IMR-90 (cell line): ENCODE measurements at regions not wholly inside any gene's neighbourhood (a gene's known extent, or its start where the extent isn't known, plus 50 kb on each side); places are given as distances from the start of the nearest gene placed in this dataset.
A peak's percentile ranks its signal among the peaks of the same experiment; 100 is the strongest.

Experiments used
- ATAC-seq: fragments of 200-7000 bp; cut with Tn5 transposase; 2 replicates; pipeline ENCODE4 v1.9.1; 2020; ENCODE audit warnings: low read depth, mild to moderate bottlenecking, moderate library complexity
- BruUV-seq: library from RNA; stranded (reverse); fragments of 400-500 nt; replicated peaks from 2 replicates; lab custom pipeline; 2021; lab: Mats Ljungman, UMichigan
- CTCF ChIA-PET: fragments of 300-600 bp; formaldehyde crosslinking; extraction: SDS; loops from one replicate; lab custom pipeline; 2021; ENCODE audit warnings: antibody characterized with exemption; lab: Yijun Ruan, JAX
- POLR2A ChIA-PET: fragments of 300-600 bp; sonication (Branson Sonifier 250); formaldehyde crosslinking; loops from one replicate; lab custom pipeline; 2022; ENCODE audit warnings: antibody characterized with exemption; ENCODE audit not compliant: unreplicated experiment; lab: Charles Lee
- DNase-seq: peaks from one replicate; pipeline ENCODE4 v3.0.0; 2013
- H2AFZ ChIP-seq: replicated peaks from 2 replicates; pipeline ENCODE3; 2013; ENCODE audit warnings: low read length, mild to moderate bottlenecking; ENCODE audit not compliant: poor library complexity
- H2AK5ac ChIP-seq: 2 replicates; pipeline ENCODE4 v1.6.1; 2013; ENCODE audit warnings: low read depth, low read length, inconsistent platforms
- H2AK9ac ChIP-seq: replicated peaks from 2 replicates; pipeline ENCODE3; 2013; ENCODE audit warnings: mild to moderate bottlenecking, low read depth, low read length, moderate library complexity; ENCODE audit not compliant: poor library complexity
- H2BK120ac ChIP-seq: 2 replicates; pipeline ENCODE4 v1.6.1; 2013; ENCODE audit warnings: low read depth, low read length, inconsistent platforms
- H2BK15ac ChIP-seq: 3 replicates; pipeline ENCODE4 v1.6.1; 2013; ENCODE audit warnings: low read depth, low read length, inconsistent platforms
- H2BK20ac ChIP-seq: 2 replicates; pipeline ENCODE4 v1.6.1; 2013; ENCODE audit warnings: low read depth, mild to moderate bottlenecking, inconsistent platforms, low read length, moderate library complexity
- H2BK5ac ChIP-seq: 2 replicates; pipeline ENCODE4 v1.6.1; 2013; ENCODE audit warnings: mild to moderate bottlenecking, low read depth, low read length, inconsistent platforms; ENCODE audit not compliant: poor library complexity, severe bottlenecking
- H3K14ac ChIP-seq: replicated peaks from 2 replicates; pipeline ENCODE4 v1.6.1; 2013; ENCODE audit warnings: low read depth, low read length, inconsistent platforms
- H3K18ac ChIP-seq: 2 replicates; pipeline ENCODE4 v1.6.1; 2013; ENCODE audit warnings: low read depth, low read length, control low read depth
- H3K23ac ChIP-seq: 2 replicates; pipeline ENCODE4 v1.6.1; 2013; ENCODE audit warnings: low read depth, low read length, inconsistent platforms
- H3K27ac ChIP-seq: 2 replicates; pipeline ENCODE4 v1.5.1; 2013; ENCODE audit warnings: mild to moderate bottlenecking, control low read depth, low read length; ENCODE audit not compliant: insufficient read depth
- H3K27me3 ChIP-seq: 2 replicates; pipeline ENCODE4 v1.6.1; 2013; ENCODE audit warnings: low read length; ENCODE audit not compliant: control insufficient read depth, insufficient read depth
- H3K36me3 ChIP-seq: 2 replicates; pipeline ENCODE4 v1.6.1; 2013; ENCODE audit warnings: low read length, mixed read lengths; ENCODE audit not compliant: control insufficient read depth, insufficient read depth
- H3K4ac ChIP-seq: 2 replicates; pipeline ENCODE4 v1.6.1; 2013; ENCODE audit warnings: low read depth, low read length, inconsistent platforms
- H3K4me1 ChIP-seq: 2 replicates; pipeline ENCODE4 v1.6.1; 2013; ENCODE audit warnings: low read length, mixed read lengths; ENCODE audit not compliant: control insufficient read depth, insufficient read depth
- H3K4me2 ChIP-seq: 2 replicates; pipeline ENCODE4 v1.6.1; 2013; ENCODE audit warnings: low read depth, mild to moderate bottlenecking, control low read depth, low read length, moderate library complexity
- H3K4me3 ChIP-seq: 2 replicates; pipeline ENCODE4 v1.5.1; 2013; ENCODE audit warnings: low read depth, mild to moderate bottlenecking, control low read depth, low read length, moderate library complexity; ENCODE audit not compliant: insufficient read depth
- H3K56ac ChIP-seq: 2 replicates; pipeline ENCODE4 v1.6.1; 2013; ENCODE audit warnings: low read length, inconsistent platforms; ENCODE audit not compliant: insufficient read depth; ENCODE audit errors: extremely low read depth
- H3K79me1 ChIP-seq, 2 experiments: 2 replicates each; pipeline ENCODE4 v1.6.1; 2013; ENCODE audit warnings: low read length in 2 of 2, inconsistent platforms in 1 of 2, low read depth in 1 of 2
- H3K9ac ChIP-seq: 2 replicates; pipeline ENCODE4 v1.6.1; 2013; ENCODE audit warnings: low read depth, low read length, control low read depth
- H3K9me1 ChIP-seq: 2 replicates; pipeline ENCODE4 v1.6.1; 2013; ENCODE audit warnings: low read length, inconsistent platforms; ENCODE audit not compliant: insufficient read depth
- H3K9me3 ChIP-seq: 2 replicates; pipeline ENCODE4 v1.6.1; 2013; ENCODE audit warnings: low read length; ENCODE audit not compliant: control insufficient read depth, insufficient read depth
- H4K20me1 ChIP-seq: 2 replicates; pipeline ENCODE4 v1.6.1; 2013; ENCODE audit warnings: low read length, inconsistent platforms; ENCODE audit not compliant: insufficient read depth
- H4K5ac ChIP-seq: 2 replicates; pipeline ENCODE4 v1.6.1; 2013; ENCODE audit warnings: mild to moderate bottlenecking, low read depth, low read length, control low read depth
- H4K8ac ChIP-seq, 2 experiments: 2 replicates each; pipeline ENCODE4 v1.6.1; 2013; ENCODE audit warnings: low read depth in 2 of 2, low read length in 2 of 2, control low read depth in 1 of 2, inconsistent platforms in 1 of 2
- H4K91ac ChIP-seq: 2 replicates; pipeline ENCODE4 v1.6.1; 2013; ENCODE audit warnings: low read depth, low read length, inconsistent platforms; ENCODE audit not compliant: insufficient read depth
- BHLHE40 ChIP-seq: fragments of 150-350 bp; IDR thresholded peaks from 2 replicates; pipeline ENCODE4 v1.6.1; 2016; ENCODE audit warnings: mild to moderate bottlenecking, low read depth, low read length
- CEBPB ChIP-seq: IDR thresholded peaks from 2 replicates; pipeline ENCODE4 v1.6.1; 2012; ENCODE audit warnings: low read depth, low read length, improper control_type of control experiment
- FOS ChIP-seq: fragments of 150-350 bp; IDR thresholded peaks from 2 replicates; pipeline ENCODE4 v1.6.1; 2016; ENCODE audit warnings: low read depth, low read length
- MAFK ChIP-seq: IDR thresholded peaks from 2 replicates; pipeline ENCODE4 v1.6.1; 2012; ENCODE audit warnings: low read depth, low read length, improper control_type of control experiment
- MXI1 ChIP-seq: IDR thresholded peaks from 2 replicates; pipeline ENCODE4 v1.6.1; 2012; ENCODE audit warnings: low read depth, mild to moderate bottlenecking, low read length, moderate library complexity, borderline replicate concordance
- RAD21 ChIP-seq: IDR thresholded peaks from 2 replicates; pipeline ENCODE4 v1.6.1; 2012; ENCODE audit warnings: low read length, improper control_type of control experiment
- RFX5 ChIP-seq: IDR thresholded peaks from 2 replicates; pipeline ENCODE4 v1.8.0; 2012; ENCODE audit warnings: low read depth, mild to moderate bottlenecking, low read length, moderate library complexity
- SMC3 ChIP-seq: fragments of 150-350 bp; IDR thresholded peaks from 2 replicates; pipeline ENCODE4 v1.6.1; 2016; ENCODE audit warnings: low read depth, mild to moderate bottlenecking, antibody characterized with exemption, low read length, moderate library complexity
- WGBS, 2 experiments: methylation state at CpG; one replicate each; pipeline versions ENCODE4 v1.1.5 to v1.1.7; 2013; ENCODE audit warnings: missing lambda C conversion rate in 2 of 2; ENCODE audit not compliant: insufficient read length in 1 of 2; ENCODE audit errors: extremely low coverage in 2 of 2; 5-methylcytosine and 5-hydroxymethylcytosine counted together
- dilution Hi-C: fragments of 300-500 bp; cut with HindIII; formaldehyde crosslinking; loops from one replicate; pipeline ENCODE4 v1.14.3; 2018; ENCODE audit warnings: low sequenced_read_pairs; ENCODE audit not compliant: unreplicated experiment
- in situ Hi-C: fragments of 300-500 bp; cut with MboI; formaldehyde crosslinking; loops from 3 replicates; pipeline ENCODE4 v1.14.3; 2019; ENCODE audit warnings: low sequenced_read_pairs, inconsistent platforms, mixed read lengths
- intact Hi-C: fragments of 100-400 bp; cut with micrococcal nuclease; formaldehyde crosslinking; loops from 2 replicates; pipeline ENCODE4 v1.10.0; 2022
- TF ChIP-seq, protein P1 (sequence below): conservative IDR thresholded peaks from 2 replicates; pipeline ENCODE4 v1.5.1; 2012; ENCODE audit warnings: mild to moderate bottlenecking, low read depth, low read length, improper control_type of control experiment
- TF ChIP-seq, protein P2 (sequence below): fragments of 150-350 bp; IDR thresholded peaks from 2 replicates; pipeline ENCODE4 v1.6.1; 2017; ENCODE audit warnings: mild to moderate bottlenecking, antibody characterized with exemption, low read length, low read depth

DNA sequence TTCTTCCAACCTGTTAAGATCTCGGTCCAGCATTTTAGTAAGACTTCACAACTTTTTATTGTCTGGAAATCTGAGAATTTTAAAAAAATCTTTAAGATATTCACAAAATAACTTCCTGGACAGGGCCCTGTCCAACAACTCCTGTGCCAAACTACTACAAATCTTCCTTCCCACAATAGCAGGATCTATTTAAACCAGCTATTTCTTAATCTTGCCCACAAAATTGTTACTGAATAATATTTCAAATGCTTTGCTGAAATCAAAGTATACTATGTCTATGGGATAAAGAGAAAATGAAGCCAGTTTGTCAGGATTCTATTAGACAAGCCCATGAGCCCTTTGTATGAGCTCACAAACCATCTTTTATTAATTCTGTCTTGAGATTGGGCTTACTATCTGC, 104.1 kb upstream of the DDIT4L start:
- no peak for ATAC-seq
- Histone ChIP-seq H3K14ac (no peak overlapping the region), H2BK5ac (no peak overlapping the region), H3K18ac (no peak overlapping the region), H3K36me3 (no peaks in the 10 kb centered on the region), H2BK20ac (no peak overlapping the region), H2BK120ac (no peak overlapping the region), H3K9me3 (no peaks in the 10 kb centered on the region), H2BK15ac (no peak overlapping the region), H3K27ac (no peak overlapping the region), H3K9ac (no peak overlapping the region), H3K4me1 (peaks cover 10% of the 10 kb centered on the region), H3K9me1 (no peaks in the 10 kb centered on the region), H4K20me1 (no peaks in the 10 kb centered on the region), H3K27me3 (no peaks in the 10 kb centered on the region), H2AK9ac (no peak overlapping the region), H2AK5ac (no peak overlapping the region), H3K56ac (no peak overlapping the region), H3K4ac (no peak overlapping the region), H4K8ac (no peak overlapping the region), H3K4me3 (no peak overlapping the region), H3K4me2 (no peak overlapping the region), H3K79me1 (no peaks in the 10 kb centered on the region), H4K91ac (no peak overlapping the region), H3K23ac (no peak overlapping the region), H2AFZ (no peak overlapping the region), H4K5ac (no peak overlapping the region)
- no CpG with 5 or more reads among the region's 1 CpG for WGBS, 2 experiments
- dilution Hi-C loops (no loop called here), intact Hi-C loops (no loop called here), in situ Hi-C loops (no loop called here)
- CTCF ChIA-PET = interaction anchor here (1.6 kb wide), 1 partner anchor 12 kb away, joined by 4 read pairs; no protein-coding TSS in a partner anchor
- peak; percentile 40 for DNase-seq
- TF ChIP-seq RAD21 = no peak
- TF ChIP-seq SMC3 = no peak
- TF ChIP-seq RFX5 = no peak
- TF ChIP-seq, protein P1, sequence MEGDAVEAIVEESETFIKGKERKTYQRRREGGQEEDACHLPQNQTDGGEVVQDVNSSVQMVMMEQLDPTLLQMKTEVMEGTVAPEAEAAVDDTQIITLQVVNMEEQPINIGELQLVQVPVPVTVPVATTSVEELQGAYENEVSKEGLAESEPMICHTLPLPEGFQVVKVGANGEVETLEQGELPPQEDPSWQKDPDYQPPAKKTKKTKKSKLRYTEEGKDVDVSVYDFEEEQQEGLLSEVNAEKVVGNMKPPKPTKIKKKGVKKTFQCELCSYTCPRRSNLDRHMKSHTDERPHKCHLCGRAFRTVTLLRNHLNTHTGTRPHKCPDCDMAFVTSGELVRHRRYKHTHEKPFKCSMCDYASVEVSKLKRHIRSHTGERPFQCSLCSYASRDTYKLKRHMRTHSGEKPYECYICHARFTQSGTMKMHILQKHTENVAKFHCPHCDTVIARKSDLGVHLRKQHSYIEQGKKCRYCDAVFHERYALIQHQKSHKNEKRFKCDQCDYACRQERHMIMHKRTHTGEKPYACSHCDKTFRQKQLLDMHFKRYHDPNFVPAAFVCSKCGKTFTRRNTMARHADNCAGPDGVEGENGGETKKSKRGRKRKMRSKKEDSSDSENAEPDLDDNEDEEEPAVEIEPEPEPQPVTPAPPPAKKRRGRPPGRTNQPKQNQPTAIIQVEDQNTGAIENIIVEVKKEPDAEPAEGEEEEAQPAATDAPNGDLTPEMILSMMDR = no peak
- TF ChIP-seq FOS = no peak
- no peak for TF ChIP-seq CEBPB
- no peak for TF ChIP-seq MAFK
- TF ChIP-seq, protein P2, sequence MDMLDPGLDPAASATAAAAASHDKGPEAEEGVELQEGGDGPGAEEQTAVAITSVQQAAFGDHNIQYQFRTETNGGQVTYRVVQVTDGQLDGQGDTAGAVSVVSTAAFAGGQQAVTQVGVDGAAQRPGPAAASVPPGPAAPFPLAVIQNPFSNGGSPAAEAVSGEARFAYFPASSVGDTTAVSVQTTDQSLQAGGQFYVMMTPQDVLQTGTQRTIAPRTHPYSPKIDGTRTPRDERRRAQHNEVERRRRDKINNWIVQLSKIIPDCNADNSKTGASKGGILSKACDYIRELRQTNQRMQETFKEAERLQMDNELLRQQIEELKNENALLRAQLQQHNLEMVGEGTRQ = no peak
- TF ChIP-seq MXI1 = no peak
- no peak for TF ChIP-seq BHLHE40
- POLR2A ChIA-PET = no interaction called here
- BruUV-seq = no TSS peak
